Transverse colon (tissue), 4 donors: ENCODE measurements at regions not wholly inside any gene's neighbourhood (a gene's known extent, or its start where the extent isn't known, plus 50 kb on each side); places are given as distances from the start of the nearest gene placed in this dataset.

Experiments used
- POLR2A ChIP-seq: fragments of 450-650 bp; IDR thresholded peaks from one replicate; pipeline ENCODE4 v1.6.1; 2016; ENCODE audit warnings: antibody characterized with exemption, mild to moderate bottlenecking, moderate library complexity
- POLR2AphosphoS5 ChIP-seq, 3 donors: sonication (generic); formaldehyde crosslinking; IDR thresholded peaks; one replicate each; pipeline ENCODE4 v1.6.1; 2016; ENCODE audit warnings: antibody characterized with exemption in 3 of 3
- TF ChIP-seq, protein P1 (sequence below), 5 experiments: fragments of 200-600 bp in 3 of 5; fragments of 450-650 bp in 2 of 5; sonication (generic) in 3 of 5; IDR thresholded peaks; 1 replicate in 2 of 5; 2 replicates in 3 of 5; pipeline ENCODE4 v1.5.1; 2016 to 2017; ENCODE audit warnings: antibody characterized with exemption in 5 of 5, inconsistent platforms in 3 of 5, mild to moderate bottlenecking in 2 of 5, moderate library complexity in 1 of 5

DNA sequence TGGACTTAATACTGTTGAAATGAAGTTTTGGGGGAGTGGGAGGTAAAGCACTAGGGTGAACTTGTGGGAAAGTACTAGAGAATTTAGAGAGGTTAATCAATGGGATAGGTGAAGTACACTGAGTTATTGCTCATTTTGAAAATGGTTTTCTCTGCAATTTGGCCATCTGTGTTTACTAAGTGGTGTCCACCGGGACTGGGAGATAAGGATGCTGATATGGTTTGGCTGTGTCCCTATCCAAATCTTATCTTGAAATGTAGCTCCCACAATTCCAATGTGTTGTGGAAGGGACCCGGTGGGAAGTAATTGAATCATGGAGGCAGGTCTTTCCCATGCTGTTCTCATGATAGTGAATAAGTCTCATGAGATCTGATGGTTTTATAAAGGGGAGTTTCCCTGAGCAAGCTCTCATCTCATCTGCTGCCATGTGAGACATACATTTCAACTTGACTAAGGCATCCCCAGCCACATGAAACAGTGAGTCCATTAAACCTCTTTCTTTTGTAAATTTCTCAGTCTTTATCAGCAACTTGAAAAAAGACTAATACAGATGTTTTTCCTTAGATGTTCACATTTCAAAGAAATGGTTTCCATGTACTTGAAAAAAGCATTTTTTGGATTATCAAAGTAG is 1569.4 kb upstream of the PRR20A start:
- TF ChIP-seq, protein P1, sequence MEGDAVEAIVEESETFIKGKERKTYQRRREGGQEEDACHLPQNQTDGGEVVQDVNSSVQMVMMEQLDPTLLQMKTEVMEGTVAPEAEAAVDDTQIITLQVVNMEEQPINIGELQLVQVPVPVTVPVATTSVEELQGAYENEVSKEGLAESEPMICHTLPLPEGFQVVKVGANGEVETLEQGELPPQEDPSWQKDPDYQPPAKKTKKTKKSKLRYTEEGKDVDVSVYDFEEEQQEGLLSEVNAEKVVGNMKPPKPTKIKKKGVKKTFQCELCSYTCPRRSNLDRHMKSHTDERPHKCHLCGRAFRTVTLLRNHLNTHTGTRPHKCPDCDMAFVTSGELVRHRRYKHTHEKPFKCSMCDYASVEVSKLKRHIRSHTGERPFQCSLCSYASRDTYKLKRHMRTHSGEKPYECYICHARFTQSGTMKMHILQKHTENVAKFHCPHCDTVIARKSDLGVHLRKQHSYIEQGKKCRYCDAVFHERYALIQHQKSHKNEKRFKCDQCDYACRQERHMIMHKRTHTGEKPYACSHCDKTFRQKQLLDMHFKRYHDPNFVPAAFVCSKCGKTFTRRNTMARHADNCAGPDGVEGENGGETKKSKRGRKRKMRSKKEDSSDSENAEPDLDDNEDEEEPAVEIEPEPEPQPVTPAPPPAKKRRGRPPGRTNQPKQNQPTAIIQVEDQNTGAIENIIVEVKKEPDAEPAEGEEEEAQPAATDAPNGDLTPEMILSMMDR (IDR thresholded peaks at IDR 0.05), result no peak
- TF ChIP-seq POLR2A (no peak), POLR2AphosphoS5 (IDR thresholded peaks at IDR 0.05) (no peak)
